Stomach smooth muscle (tissue), 2 donors: ENCODE measurements at regions not wholly inside any gene's neighbourhood (a gene's known extent, or its start where the extent isn't known, plus 50 kb on each side); places are given as distances from the start of the nearest gene placed in this dataset.
"Not testable (repeated sequence)": the region's sequence is repeated elsewhere in the genome, so short reads cannot be mapped to it uniquely, and the experiment has no call there.

Experiments used
- H3K27ac ChIP-seq: one replicate; pipeline ENCODE4 v1.7.0; 2013; ENCODE audit warnings: mild to moderate bottlenecking, low read length, inconsistent platforms
- H3K27me3 ChIP-seq, 2 donors: one replicate each; pipeline ENCODE4 v1.7.0; 2013; ENCODE audit warnings: low read length in 2 of 2; ENCODE audit not compliant: insufficient read depth in 2 of 2, control insufficient read depth in 1 of 2
- H3K36me3 ChIP-seq, 2 donors: one replicate each; pipeline ENCODE4 v1.7.0; 2013; ENCODE audit warnings: low read length in 2 of 2; ENCODE audit not compliant: control insufficient read depth in 2 of 2, insufficient read depth in 2 of 2
- H3K4me1 ChIP-seq: one replicate; pipeline ENCODE4 v1.7.0; 2013; ENCODE audit warnings: low read length; ENCODE audit not compliant: control insufficient read depth, insufficient read depth
- H3K4me3 ChIP-seq, 2 donors: one replicate each; pipeline ENCODE4 v1.7.0; 2013; ENCODE audit warnings: low read length in 2 of 2
- H3K9ac ChIP-seq, 2 donors: one replicate each; pipeline ENCODE4 v1.7.0; 2013; ENCODE audit warnings: low read length in 2 of 2, mild to moderate bottlenecking in 1 of 2
- H3K9me3 ChIP-seq, 2 donors: one replicate each; pipeline ENCODE4 v1.7.0; 2013; ENCODE audit warnings: low read length in 2 of 2; ENCODE audit not compliant: control insufficient read depth in 2 of 2
- donor health status: healthy.
- donor health status: Pancreatic carcinoma.

GRCh38 chrX:115402299-115402698 is 112.8 kb downstream of the LUZP4 start:
- H3K9ac ChIP-seq, result no peak overlapping the region

GRCh38 chrX:115408771-115409400 is 119.4 kb downstream of the LUZP4 start:
- no peaks in the 10 kb centered on the region for H3K4me1 ChIP-seq
- H3K4me3 ChIP-seq, result no peak overlapping the region
- H3K27ac ChIP-seq, result no peak overlapping the region

More at GRCh38 chrX:115402299-115402698, 112.8 kb downstream of the LUZP4 start:
- no peak overlapping the region for H3K4me3 ChIP-seq
- H3K27me3 ChIP-seq, result peaks cover 0 to 9% of the 10 kb centered on the region in 2 donors
- no peaks in the 10 kb centered on the region for H3K9me3 ChIP-seq
- no peaks in the 10 kb centered on the region for H3K4me1 ChIP-seq
- H3K27ac ChIP-seq, result no peak overlapping the region
- H3K36me3 ChIP-seq, result no peaks in the 10 kb centered on the region

GRCh38 chrX:115409551-115409950 is 120.0 kb downstream of the LUZP4 start:
- Histone ChIP-seq H3K9me3 (no peaks in the 10 kb centered on the region), H3K27ac (no peak overlapping the region), H3K27me3 (peaks cover 0 to 12% of the 10 kb centered on the region in 2 donors), H3K36me3 (no peaks in the 10 kb centered on the region), H3K4me1 (no peaks in the 10 kb centered on the region), H3K4me3 (no peak overlapping the region), H3K9ac (no peak overlapping the region)

More at GRCh38 chrX:115408771-115409400, 119.4 kb downstream of the LUZP4 start:
- Histone ChIP-seq H3K36me3 (no peaks in the 10 kb centered on the region), H3K9me3 (no peaks in the 10 kb centered on the region), H3K9ac (no peak overlapping the region), H3K27me3 (peaks cover 0 to 12% of the 10 kb centered on the region in 2 donors)

- no peaks in the 10 kb centered on the region for H3K36me3 ChIP-seq
- no peak overlapping the region for H3K9ac ChIP-seq
- H3K4me3 ChIP-seq, result no peak overlapping the region
- H3K27me3 ChIP-seq, result peaks cover 0 to 12% of the 10 kb centered on the region in 2 donors
- H3K27ac ChIP-seq, result no peak overlapping the region
- H3K4me1 ChIP-seq, result no peaks in the 10 kb centered on the region
- H3K9me3 ChIP-seq, result no peaks in the 10 kb centered on the region
These were observed 121.4 kb downstream of the LUZP4 start for GRCh38 chrX:115410731-115411428.

- Histone ChIP-seq H3K36me3 (no peaks in the 10 kb centered on the region), H3K9ac (no peak overlapping the region), H3K27me3 (peaks cover 0 to 14% of the 10 kb centered on the region in 2 donors), H3K27ac (no peak overlapping the region), H3K9me3 (no peaks in the 10 kb centered on the region), H3K4me1 (no peaks in the 10 kb centered on the region), H3K4me3 (no peak overlapping the region)
These were observed 123.8 kb downstream of the LUZP4 start for GRCh38 chrX:115413246-115413878.

GRCh38 chrX:115419069-115419468 is 129.6 kb downstream of the LUZP4 start:
- H3K9me3 ChIP-seq, result no peaks in the 10 kb centered on the region
- no peaks in the 10 kb centered on the region for H3K36me3 ChIP-seq
- no peak overlapping the region for H3K27ac ChIP-seq
- H3K9ac ChIP-seq, result no peak overlapping the region
- no peaks in the 10 kb centered on the region for H3K4me1 ChIP-seq
- no peak overlapping the region for H3K4me3 ChIP-seq
- peaks cover 0 to 2% of the 10 kb centered on the region in 2 donors for H3K27me3 ChIP-seq

GRCh38 chrX:115423086-115423485 is 133.6 kb downstream of the LUZP4 start:
- no peak overlapping the region for H3K4me3 ChIP-seq
- H3K27me3 ChIP-seq, result no peaks in the 10 kb centered on the region
- no peaks in the 10 kb centered on the region for H3K4me1 ChIP-seq
- H3K27ac ChIP-seq, result no peak overlapping the region
- H3K9ac ChIP-seq, result no peak overlapping the region
- H3K9me3 ChIP-seq, result no peaks in the 10 kb centered on the region
- no peaks in the 10 kb centered on the region for H3K36me3 ChIP-seq

GRCh38 chrX:115425359-115425758 is 135.6 kb upstream of the PLS3 start:
- no peaks in the 10 kb centered on the region for H3K27me3 ChIP-seq
- H3K9me3 ChIP-seq, result no peaks in the 10 kb centered on the region
- no peak overlapping the region for H3K4me3 ChIP-seq
- no peak overlapping the region for H3K9ac ChIP-seq
- no peak overlapping the region for H3K27ac ChIP-seq
- no peaks in the 10 kb centered on the region for H3K36me3 ChIP-seq
- H3K4me1 ChIP-seq, result no peaks in the 10 kb centered on the region

- Histone ChIP-seq H3K36me3 (no peaks in the 10 kb centered on the region), H3K4me3 (no peak overlapping the region), H3K27me3 (peaks cover 0 to 2% of the 10 kb centered on the region in 2 donors), H3K9ac (no peak overlapping the region), H3K27ac (no peak overlapping the region), H3K4me1 (no peaks in the 10 kb centered on the region), H3K9me3 (no peaks in the 10 kb centered on the region)
These were observed 133.0 kb upstream of the PLS3 start for GRCh38 chrX:115427861-115428410.

- peaks cover 0 to 13% of the 10 kb centered on the region in 2 donors for H3K27me3 ChIP-seq
- H3K36me3 ChIP-seq, H3K9me3 ChIP-seq, H3K9ac ChIP-seq, H3K4me3 ChIP-seq, H3K4me1 ChIP-seq, H3K27ac ChIP-seq: not testable (repeated sequence)
These were observed 126.1 kb upstream of the PLS3 start for GRCh38 chrX:115434834-115435233.
